Panc1 (cell line): ENCODE measurements at regions not wholly inside any gene's neighbourhood (a gene's known extent, or its start where the extent isn't known, plus 50 kb on each side); places are given as distances from the start of the nearest gene placed in this dataset.

Source experiments
- ATAC-seq: fragments of 200-7000 bp; cut with Tn5 transposase; 2 replicates; pipeline ENCODE4 v1.9.1; 2020; ENCODE audit warnings: mild to moderate bottlenecking, moderate library complexity
- BruUV-seq: library from RNA; stranded (reverse); fragments of 400-500 nt; replicated peaks from 2 replicates; lab custom pipeline; 2021; lab: Mats Ljungman, UMichigan
- CTCF ChIA-PET: fragments of 300-600 bp; sonication (Branson Sonifier 250); formaldehyde crosslinking; loops from one replicate; lab custom pipeline; 2022; ENCODE audit warnings: antibody characterized with exemption; lab: Charles Lee
- POLR2A ChIA-PET: fragments of 300-600 bp; sonication (Branson Sonifier 250); formaldehyde crosslinking; loops from one replicate; lab custom pipeline; 2022; ENCODE audit warnings: antibody characterized with exemption; lab: Charles Lee
- DNase-seq: peaks from one replicate; pipeline ENCODE4 v3.0.0-alpha.2; 2010; ENCODE audit warnings: low read depth, low spot score
- H3K27ac ChIP-seq: 2 replicates; pipeline ENCODE4 v1.5.1; 2011; ENCODE audit warnings: mild to moderate bottlenecking, low read length, inconsistent platforms
- H3K27me3 ChIP-seq: fragments of 200-500 bp; sonication (Bioruptor generic); 2 replicates; pipeline ENCODE4 v1.6.0; 2014; ENCODE audit warnings: low read length, inconsistent platforms; ENCODE audit not compliant: control insufficient read depth, insufficient read depth
- H3K36me3 ChIP-seq: fragments of 200-500 bp; sonication (Bioruptor generic); 2 replicates; pipeline ENCODE4 v1.5.1; 2014; ENCODE audit warnings: inconsistent platforms, mild to moderate bottlenecking, low read length, moderate library complexity; ENCODE audit not compliant: control insufficient read depth, insufficient read depth
- H3K4me1 ChIP-seq: 2 replicates; pipeline ENCODE4 v1.5.1; 2011; ENCODE audit warnings: inconsistent platforms, mild to moderate bottlenecking, low read length, moderate library complexity; ENCODE audit not compliant: control insufficient read depth, insufficient read depth
- H3K4me3 ChIP-seq, 2 experiments: 2 replicates each; pipeline ENCODE4 v1.5.1; 2011 to 2012; ENCODE audit warnings: low read depth in 2 of 2, low read length in 2 of 2, mild to moderate bottlenecking in 2 of 2, inconsistent platforms in 1 of 2, moderate library complexity in 1 of 2
- H3K9me3 ChIP-seq: fragments of 200-500 bp; sonication (Bioruptor generic); 2 replicates; pipeline ENCODE4 v1.5.1; 2014; ENCODE audit warnings: low read depth, mild to moderate bottlenecking, inconsistent platforms, low read length, moderate library complexity; ENCODE audit not compliant: control insufficient read depth, insufficient read depth
- CTCF ChIP-seq: fragments of 450-650 bp; IDR thresholded peaks from 2 replicates; pipeline ENCODE4 v1.5.1; 2017; ENCODE audit warnings: mild to moderate bottlenecking
- POLR2AphosphoS5 ChIP-seq: IDR thresholded peaks from 2 replicates; pipeline ENCODE4 v1.6.1; 2012; ENCODE audit warnings: mild to moderate bottlenecking, low read depth, low read length, moderate library complexity
- REST ChIP-seq, 2 experiments: IDR thresholded peaks; 2 replicates each; pipeline ENCODE4 v1.6.1; 2011 to 2012; ENCODE audit warnings: low read depth in 2 of 2, control low read depth in 1 of 2, low read length in 1 of 2, mild to moderate bottlenecking in 1 of 2, moderate library complexity in 1 of 2; ENCODE audit not compliant: insufficient read depth in 1 of 2
- SIN3A ChIP-seq: IDR thresholded peaks from 2 replicates; pipeline ENCODE4 v1.6.1; 2012; ENCODE audit warnings: low read depth, mild to moderate bottlenecking, low read length, moderate library complexity, borderline replicate concordance; ENCODE audit not compliant: insufficient read depth
- TCF7L2 ChIP-seq: IDR thresholded peaks from 2 replicates; pipeline ENCODE4 v1.6.1; 2011; ENCODE audit warnings: mild to moderate bottlenecking, low read depth, low read length, inconsistent platforms
- in situ Hi-C: cut with HindIII; loops from 2 replicates; pipeline ENCODE4 v1.10.0; 2016; ENCODE audit warnings: low sequenced_read_pairs, low pct_unique_long_range_greater_than_20kb
- intact Hi-C: fragments of 100-400 bp; cut with micrococcal nuclease; formaldehyde crosslinking; loops from one replicate; pipeline ENCODE4 v1.10.0; 2022; ENCODE audit not compliant: unreplicated experiment

GRCh38 chr5:121424976-121425375 is 426.7 kb upstream of the FTMT start:
- in situ Hi-C loops (no loop called here), intact Hi-C loops (no loop called here)
- DNase-seq, result no peak
- ChIA-PET POLR2A (no interaction called here), CTCF (no interaction called here)
- Histone ChIP-seq H3K4me1 (no peaks in the 10 kb centered on the region), H3K27ac (no peak overlapping the region), H3K9me3 (no peaks in the 10 kb centered on the region), H3K36me3 (no peaks in the 10 kb centered on the region), H3K27me3 (no peaks in the 10 kb centered on the region), H3K4me3 (no peak overlapping the region)
- TF ChIP-seq SIN3A (no peak), TCF7L2 (no peak), CTCF (no peak), POLR2AphosphoS5 (no peak), REST (IDR thresholded peaks at IDR 0.05; ENCODE audit: insufficient read depth in 1 of 2, low read depth in 2 of 2, low read length in 1 of 2) (no peak)
- BruUV-seq, result no TSS peak
- no peak for ATAC-seq

GRCh38 chr5:121426153-121426552 is 425.5 kb upstream of the FTMT start:
- no peaks in the 10 kb centered on the region for H3K9me3 ChIP-seq
- DNase-seq (no peak), ATAC-seq (no peak)
- no peaks in the 10 kb centered on the region for H3K36me3 ChIP-seq
- TF ChIP-seq POLR2AphosphoS5 (no peak), TCF7L2 (no peak), REST (IDR thresholded peaks at IDR 0.05; ENCODE audit: insufficient read depth in 1 of 2, low read depth in 2 of 2, low read length in 1 of 2) (no peak), SIN3A (no peak), CTCF (no peak)
- CTCF ChIA-PET, result no interaction called here
- intact Hi-C loops (no loop called here), in situ Hi-C loops (no loop called here)
- H3K27ac ChIP-seq, result no peak overlapping the region
- H3K4me3 ChIP-seq, result no peak overlapping the region
- no TSS peak for BruUV-seq
- POLR2A ChIA-PET, result no interaction called here
- H3K27me3 ChIP-seq, result no peaks in the 10 kb centered on the region
- H3K4me1 ChIP-seq, result no peaks in the 10 kb centered on the region
